ENCODE measurements at regions not wholly inside any gene's neighbourhood (a gene's known extent, or its start where the extent isn't known, plus 50 kb on each side); places are given as distances from the start of the nearest gene placed in this dataset.

DNA sequence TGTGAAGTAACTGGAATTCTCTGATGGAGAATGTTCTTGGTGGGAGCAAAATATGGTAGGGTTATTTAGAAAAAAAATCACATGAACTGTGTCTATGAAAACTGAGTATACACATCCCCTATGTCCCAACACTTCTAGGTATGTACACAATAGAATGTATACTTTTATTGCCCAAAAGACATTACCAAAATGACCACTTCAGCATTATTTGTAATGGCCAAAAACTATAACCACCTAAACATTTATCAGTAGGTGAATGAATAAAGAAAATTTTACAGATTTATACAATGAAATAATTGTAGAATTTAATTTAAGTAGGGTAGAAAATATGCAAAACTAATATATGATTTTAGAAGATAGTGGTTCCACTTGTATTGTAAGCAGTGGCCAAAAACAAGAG is 462.8 kb downstream of the KCNJ3 start:
- Histone ChIP-seq H3F3A (replicated peaks; ENCODE audit: insufficient read depth) (peaks cover 3% of the 10 kb centered on the region), H2AFZ (ENCODE audit: low read depth) (no peak overlapping the region), H3K4me1 (ENCODE audit: control insufficient read depth in 1 of 2, insufficient read depth in 2 of 2, low read depth in 1 of 2, low read length in 1 of 2) (no peaks in the 10 kb centered on the region), H3K4me2 (no peak overlapping the region), H3K27ac (ENCODE audit: low read depth in 2 of 2, low read length in 1 of 2) (no peak overlapping the region), H3K27me3 (ENCODE audit: insufficient read depth) (no peaks in the 10 kb centered on the region), H4K20me1 (ENCODE audit: insufficient read depth) (no peaks in the 10 kb centered on the region), H3K79me2 (ENCODE audit: insufficient read depth) (no peaks in the 10 kb centered on the region), H3K9ac (no peak overlapping the region), H3K9me3 (no peaks in the 10 kb centered on the region), H3K9me2 (no peaks in the 10 kb centered on the region), H3K4me3 (ENCODE audit: low read depth in 2 of 2, low read length in 1 of 2) (no peak overlapping the region), H3K36me3 (replicated peaks in 1 of 2; ENCODE audit: control insufficient read depth in 1 of 2, insufficient read depth in 2 of 2, low read length in 1 of 2) (no peaks in the 10 kb centered on the region)
- no peak for DNase-seq
- POLR2A ChIA-PET, result no interaction called here
- CTCF ChIA-PET, result no interaction called here
- no peak for TF ChIP-seq MXI1 (IDR thresholded peaks at IDR 0.05; ENCODE audit: low read depth, low read length)

DNA sequence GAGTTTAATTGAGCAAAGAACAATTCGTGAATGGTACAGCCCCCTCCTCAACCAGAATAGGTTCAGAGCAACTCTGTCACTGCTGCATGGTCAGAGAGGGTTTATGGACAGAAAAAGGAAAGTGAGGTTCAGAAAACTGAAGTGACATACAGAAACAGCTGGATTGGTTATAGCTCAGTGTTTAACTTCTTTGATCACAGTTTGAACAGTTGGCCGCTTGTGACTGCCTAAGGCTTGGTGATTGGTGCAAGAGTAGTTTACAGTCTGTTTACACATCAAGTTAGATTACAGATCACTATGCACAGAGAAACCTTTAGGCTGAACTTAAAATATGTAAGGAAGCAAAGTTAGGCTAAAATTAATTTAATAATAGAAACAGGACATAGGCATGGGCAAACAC is 459.2 kb downstream of the KCNJ3 start:
- peaks cover 3% of the 10 kb centered on the region for H3F3A ChIP-seq (replicated peaks; ENCODE audit: insufficient read depth)
- WGBS (ENCODE audit: low lambda C conversion rate), result 34% methylated on average over 2 of the region's 2 CpGs
- no peaks in the 10 kb centered on the region for H3K9me2 ChIP-seq
- no peak for DNase-seq
- H3K4me2 ChIP-seq, result no peak overlapping the region; the same call in 1 of the 2 replicates
- no peak overlapping the region for H3K27ac ChIP-seq (ENCODE audit: low read depth in 2 of 2, low read length in 1 of 2)
- H3K4me1 ChIP-seq (ENCODE audit: control insufficient read depth in 1 of 2, insufficient read depth in 2 of 2, low read depth in 1 of 2, low read length in 1 of 2), result no peaks in the 10 kb centered on the region; a peak in 1 of 4 replicates
- no peaks in the 10 kb centered on the region for H3K27me3 ChIP-seq (ENCODE audit: insufficient read depth)
- ChIA-PET CTCF (no interaction called here), POLR2A (no interaction called here)
- H3K4me3 ChIP-seq (ENCODE audit: low read depth in 2 of 2, low read length in 1 of 2), result no peak overlapping the region
- H3K36me3 ChIP-seq (replicated peaks in 1 of 2; ENCODE audit: control insufficient read depth in 1 of 2, insufficient read depth in 2 of 2, low read length in 1 of 2), result no peaks in the 10 kb centered on the region
- H3K9me3 ChIP-seq, result no peaks in the 10 kb centered on the region
- H2AFZ ChIP-seq (ENCODE audit: low read depth), result no peak overlapping the region; the same call in 1 of the 2 replicates
- no peak overlapping the region for H3K9ac ChIP-seq
- no peaks in the 10 kb centered on the region for H3K79me2 ChIP-seq (ENCODE audit: insufficient read depth)
- TF ChIP-seq FOXJ3 (CRISPR knock-in tag; IDR thresholded peaks at IDR 0.05), result no peak
- no peak for TF ChIP-seq POLR2AphosphoS5 (IDR thresholded peaks at IDR 0.05; ENCODE audit: low read depth, low read length)
- no peak for TF ChIP-seq MXI1 (IDR thresholded peaks at IDR 0.05; ENCODE audit: low read depth, low read length)
- TF ChIP-seq YY1 (IDR thresholded peaks at IDR 0.05; ENCODE audit: low read depth), result no peak
- no peak for TF ChIP-seq NFIC (IDR thresholded peaks at IDR 0.05; ENCODE audit: borderline replicate concordance)
- TF ChIP-seq ZBTB33 (IDR thresholded peaks at IDR 0.05; ENCODE audit: borderline replicate concordance, low read depth), result no peak
- no peak for TF ChIP-seq RCOR1 (IDR thresholded peaks at IDR 0.05; ENCODE audit: low read length)
- no peak for TF ChIP-seq JUND (IDR thresholded peaks at IDR 0.05)
- TF ChIP-seq MEF2A (IDR thresholded peaks at IDR 0.05; ENCODE audit: borderline replicate concordance, low read depth), result no peak
- TF ChIP-seq GATA2 (CRISPR knock-in tag; IDR thresholded peaks at IDR 0.05), result no peak
- no peak for TF ChIP-seq NRF1 (IDR thresholded peaks at IDR 0.05; ENCODE audit: low read depth, low read length)
- no peak for TF ChIP-seq TAF1 (IDR thresholded peaks at IDR 0.05; ENCODE audit: borderline replicate concordance, low read depth, low read length)
- no peak for TF ChIP-seq SMC3 (IDR thresholded peaks at IDR 0.05; ENCODE audit: low read depth, low read length)
- TF ChIP-seq, protein P1, sequence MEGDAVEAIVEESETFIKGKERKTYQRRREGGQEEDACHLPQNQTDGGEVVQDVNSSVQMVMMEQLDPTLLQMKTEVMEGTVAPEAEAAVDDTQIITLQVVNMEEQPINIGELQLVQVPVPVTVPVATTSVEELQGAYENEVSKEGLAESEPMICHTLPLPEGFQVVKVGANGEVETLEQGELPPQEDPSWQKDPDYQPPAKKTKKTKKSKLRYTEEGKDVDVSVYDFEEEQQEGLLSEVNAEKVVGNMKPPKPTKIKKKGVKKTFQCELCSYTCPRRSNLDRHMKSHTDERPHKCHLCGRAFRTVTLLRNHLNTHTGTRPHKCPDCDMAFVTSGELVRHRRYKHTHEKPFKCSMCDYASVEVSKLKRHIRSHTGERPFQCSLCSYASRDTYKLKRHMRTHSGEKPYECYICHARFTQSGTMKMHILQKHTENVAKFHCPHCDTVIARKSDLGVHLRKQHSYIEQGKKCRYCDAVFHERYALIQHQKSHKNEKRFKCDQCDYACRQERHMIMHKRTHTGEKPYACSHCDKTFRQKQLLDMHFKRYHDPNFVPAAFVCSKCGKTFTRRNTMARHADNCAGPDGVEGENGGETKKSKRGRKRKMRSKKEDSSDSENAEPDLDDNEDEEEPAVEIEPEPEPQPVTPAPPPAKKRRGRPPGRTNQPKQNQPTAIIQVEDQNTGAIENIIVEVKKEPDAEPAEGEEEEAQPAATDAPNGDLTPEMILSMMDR (IDR thresholded peaks at IDR 0.05), result no peak
- H4K20me1 ChIP-seq (ENCODE audit: insufficient read depth), result no peaks in the 10 kb centered on the region
